GM19043 (cell line): ENCODE measurements at regions not wholly inside any gene's neighbourhood (a gene's known extent, or its start where the extent isn't known, plus 50 kb on each side); places are given as distances from the start of the nearest gene placed in this dataset.

Source experiments
- ATAC-seq: cut with Tn5 transposase; IDR thresholded peaks from one replicate; pipeline ENCODE4 v1.9.1; 2021; ENCODE audit warnings: low read depth; ENCODE audit not compliant: unreplicated experiment

GRCh38 chr4:89556601-89557305 lies 249.2 kb upstream of the GPRIN3 start:
- no peak for ATAC-seq

- ATAC-seq: no peak
Measured at GRCh38 chr4:89551191-89551590, 243.6 kb upstream of the GPRIN3 start.

- no peak for ATAC-seq
Measured at GRCh38 chr4:89549907-89550306, 242.3 kb upstream of the GPRIN3 start.

GRCh38 chr4:89545315-89545714 lies 237.7 kb upstream of the GPRIN3 start:
- ATAC-seq: no peak

- no peak for ATAC-seq
Measured at GRCh38 chr4:89541998-89542397, 234.4 kb upstream of the GPRIN3 start.

- ATAC-seq: no peak
Measured at GRCh38 chr4:89539797-89540711, 232.5 kb upstream of the GPRIN3 start.

- ATAC-seq: no peak
Measured at GRCh38 chr4:89539374-89539773, 231.8 kb upstream of the GPRIN3 start.

GRCh38 chr4:89538886-89539285 lies 231.3 kb upstream of the GPRIN3 start:
- ATAC-seq: no peak

GRCh38 chr4:89538171-89538570 lies 230.6 kb upstream of the GPRIN3 start:
- no peak for ATAC-seq

GRCh38 chr4:89537281-89537680 lies 229.7 kb upstream of the GPRIN3 start:
- no peak for ATAC-seq

GRCh38 chr4:89535251-89535650 lies 227.7 kb upstream of the GPRIN3 start:
- no peak for ATAC-seq

GRCh38 chr4:89534356-89534755 lies 226.8 kb upstream of the GPRIN3 start:
- no peak for ATAC-seq

- no peak for ATAC-seq
Measured at GRCh38 chr4:89531932-89532640, 224.5 kb upstream of the GPRIN3 start.

GRCh38 chr4:89528526-89529133 lies 221.0 kb upstream of the GPRIN3 start:
- no peak for ATAC-seq

GRCh38 chr4:89521826-89522225 lies 214.2 kb upstream of the GPRIN3 start:
- ATAC-seq: no peak

- ATAC-seq: no peak
Measured at GRCh38 chr4:89519771-89520320, 212.2 kb upstream of the GPRIN3 start.

- ATAC-seq: no peak
Measured at GRCh38 chr4:89518259-89518658, 210.7 kb upstream of the GPRIN3 start.

- no peak for ATAC-seq
Measured at GRCh38 chr4:89514811-89515210, 207.2 kb upstream of the GPRIN3 start.

- ATAC-seq: no peak
Measured at GRCh38 chr4:89511776-89512175, 204.2 kb upstream of the GPRIN3 start.

GRCh38 chr4:89509708-89510281 lies 202.2 kb upstream of the GPRIN3 start:
- peak; percentile 98 for ATAC-seq
